H7 (cell line): ENCODE measurements at regions not wholly inside any gene's neighbourhood (a gene's known extent, or its start where the extent isn't known, plus 50 kb on each side); places are given as distances from the start of the nearest gene placed in this dataset.
"Not testable (repeated sequence)": the region's sequence is repeated elsewhere in the genome, so short reads cannot be mapped to it uniquely, and the experiment has no call there.

ENCODE experiments used
- DNase-seq: peaks from one replicate; pipeline ENCODE4 v3.0.0; 2012
- H3K27me3 ChIP-seq: 2 replicates; pipeline ENCODE4 v1.6.0; 2011; ENCODE audit warnings: mild to moderate bottlenecking, low read length; ENCODE audit not compliant: control insufficient read depth, insufficient read depth
- H3K36me3 ChIP-seq: replicated peaks from 2 replicates; pipeline ENCODE4 v1.5.1; 2011; ENCODE audit warnings: low read length; ENCODE audit not compliant: control insufficient read depth, insufficient read depth
- H3K4me3 ChIP-seq: 2 replicates; pipeline ENCODE4 v1.5.1; 2011; ENCODE audit warnings: low read depth, mild to moderate bottlenecking, control low read depth, low read length, moderate library complexity; ENCODE audit not compliant: insufficient read depth

DNA sequence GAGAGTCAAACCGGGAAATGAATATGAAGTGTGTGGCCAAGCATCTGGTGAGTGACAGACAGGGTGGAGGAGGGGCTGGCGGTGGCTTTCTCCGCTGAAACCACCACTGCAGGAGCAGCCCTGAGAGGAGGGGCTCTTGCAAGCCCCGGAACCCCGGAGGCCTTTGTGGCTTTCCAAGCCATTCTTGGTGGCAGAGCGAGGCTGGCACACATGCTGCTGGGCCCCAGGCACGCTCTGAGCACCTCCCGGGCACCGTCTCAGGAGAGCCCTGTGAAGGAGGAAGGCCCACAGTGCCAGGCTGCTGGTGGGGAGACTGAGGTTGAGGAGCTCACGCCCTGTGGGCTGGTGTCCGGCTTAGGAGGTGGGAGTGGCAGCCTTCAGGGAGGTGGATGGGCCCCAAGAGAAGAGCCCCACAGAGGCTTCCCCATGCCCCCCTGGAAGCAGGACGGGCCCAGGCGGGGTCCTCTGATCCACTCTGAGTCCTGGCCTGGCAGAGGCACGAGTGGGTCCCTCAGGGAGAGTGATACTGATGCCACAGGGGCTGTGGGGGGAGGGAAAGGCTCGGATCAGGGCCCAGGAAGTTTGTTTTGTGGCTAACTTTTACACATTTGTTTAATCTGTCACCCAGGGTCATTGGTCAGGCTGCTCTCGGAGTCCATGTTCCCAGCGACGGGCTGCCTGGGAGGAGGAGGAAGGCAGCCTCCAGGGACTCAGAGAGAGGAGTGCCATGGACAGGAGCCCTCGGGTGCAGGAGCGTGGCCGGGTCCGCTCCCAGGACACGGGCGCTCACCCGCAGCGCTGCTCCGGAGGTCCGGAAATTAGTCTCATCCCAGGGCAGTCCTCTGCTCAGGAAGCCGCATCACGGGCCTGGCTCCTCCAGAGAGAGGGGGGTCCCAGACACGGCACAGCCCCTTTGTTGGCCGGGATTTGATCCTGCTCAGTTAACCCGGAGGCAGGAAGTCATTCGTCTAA is 170.7 kb downstream of the ERMARD start:
- Histone ChIP-seq H3K4me3 (no peak overlapping the region), H3K36me3 (no peaks in the 10 kb centered on the region), H3K27me3 (no peaks in the 10 kb centered on the region)
- DNase-seq, result peak; percentile 69

DNA sequence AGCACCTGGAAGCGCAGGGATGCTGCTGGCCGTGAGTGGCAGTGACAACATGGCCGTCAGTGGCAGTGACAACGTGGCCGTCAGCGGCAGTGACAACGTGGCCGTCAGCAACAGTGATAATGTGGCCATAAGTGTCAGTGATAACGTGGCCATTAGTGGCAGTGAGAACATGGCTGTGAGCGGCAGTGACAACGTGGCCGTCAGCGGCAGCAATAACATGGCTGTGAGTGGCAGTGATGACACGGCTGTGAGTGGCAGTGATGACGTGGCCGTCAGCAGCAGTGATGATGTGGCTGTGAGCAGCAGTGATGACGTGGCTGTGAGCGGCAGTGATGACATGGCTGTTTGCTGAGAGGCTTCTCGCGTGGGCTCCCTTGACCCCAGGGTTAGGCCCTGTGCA is 169.8 kb downstream of the ERMARD start:
- no peak for DNase-seq
- Histone ChIP-seq H3K27me3 (no peaks in the 10 kb centered on the region), H3K36me3 (no peaks in the 10 kb centered on the region), H3K4me3 (no peak overlapping the region)

DNA sequence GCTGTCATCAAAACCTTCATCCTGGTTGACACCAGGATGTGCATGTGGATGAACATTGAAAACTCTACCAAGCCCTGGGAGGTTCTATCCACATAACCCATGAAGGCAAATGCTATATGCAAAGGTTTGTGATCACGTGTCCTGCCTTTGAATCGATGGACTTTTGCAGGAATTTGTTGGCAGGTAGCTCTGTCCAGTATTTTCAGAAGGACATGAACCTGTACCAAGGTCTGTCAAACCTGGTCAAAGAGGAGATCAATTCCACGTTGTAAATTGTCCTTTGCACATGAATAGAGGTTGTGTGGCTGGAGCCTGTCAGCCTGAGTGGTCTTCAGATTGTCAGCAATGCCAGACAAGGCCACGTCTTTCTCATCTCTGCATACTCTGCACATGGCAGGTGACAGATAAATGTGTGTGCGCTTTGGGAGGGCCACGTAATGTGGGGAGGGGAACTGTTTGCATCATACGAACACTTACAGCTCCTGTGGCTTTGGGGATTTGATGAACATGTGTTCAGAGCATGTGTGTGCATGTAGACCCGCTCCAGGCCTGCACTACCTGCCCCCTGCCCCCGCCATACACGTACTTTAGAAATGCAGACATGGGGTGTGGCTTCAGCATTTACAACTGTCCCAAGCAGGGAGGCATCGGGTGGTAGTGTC is 169.1 kb downstream of the ERMARD start:
- Histone ChIP-seq H3K27me3 (no peaks in the 10 kb centered on the region), H3K36me3 (no peaks in the 10 kb centered on the region), H3K4me3 (no peak overlapping the region)
- DNase-seq, result no peak

DNA sequence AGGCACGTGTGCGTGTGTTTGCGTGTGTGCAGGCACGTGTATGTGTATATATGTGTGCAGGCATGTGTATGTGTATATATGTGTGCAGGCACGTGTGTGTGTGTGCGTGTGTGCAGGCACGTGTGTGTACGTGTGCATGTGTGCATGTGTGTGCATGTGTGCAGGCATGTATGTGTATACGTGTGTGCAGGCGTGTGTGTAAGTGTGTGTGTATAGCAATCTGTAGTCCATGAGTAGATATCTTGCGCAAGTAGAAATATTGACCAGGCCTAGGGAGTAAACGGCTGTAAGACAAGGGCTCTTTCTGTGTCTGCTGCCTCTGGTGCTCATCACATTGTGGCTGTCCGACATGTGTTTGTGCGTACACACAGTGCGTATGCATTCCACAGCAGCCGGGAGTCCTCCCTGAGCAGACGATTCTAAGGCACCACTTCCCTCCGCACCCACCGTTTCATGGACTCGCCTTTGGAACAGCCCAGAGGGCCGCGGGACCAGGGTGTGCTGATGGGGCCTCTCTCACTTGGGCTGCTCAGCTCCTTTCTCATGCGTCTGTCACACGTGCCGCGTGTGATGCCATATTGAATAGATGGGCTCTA is 167.6 kb downstream of the ERMARD start:
- DNase-seq, result peak; percentile 32
- H3K36me3 ChIP-seq, result no peaks in the 10 kb centered on the region
- H3K4me3 ChIP-seq, result no peak overlapping the region
- H3K27me3 ChIP-seq, result no peaks in the 10 kb centered on the region

DNA sequence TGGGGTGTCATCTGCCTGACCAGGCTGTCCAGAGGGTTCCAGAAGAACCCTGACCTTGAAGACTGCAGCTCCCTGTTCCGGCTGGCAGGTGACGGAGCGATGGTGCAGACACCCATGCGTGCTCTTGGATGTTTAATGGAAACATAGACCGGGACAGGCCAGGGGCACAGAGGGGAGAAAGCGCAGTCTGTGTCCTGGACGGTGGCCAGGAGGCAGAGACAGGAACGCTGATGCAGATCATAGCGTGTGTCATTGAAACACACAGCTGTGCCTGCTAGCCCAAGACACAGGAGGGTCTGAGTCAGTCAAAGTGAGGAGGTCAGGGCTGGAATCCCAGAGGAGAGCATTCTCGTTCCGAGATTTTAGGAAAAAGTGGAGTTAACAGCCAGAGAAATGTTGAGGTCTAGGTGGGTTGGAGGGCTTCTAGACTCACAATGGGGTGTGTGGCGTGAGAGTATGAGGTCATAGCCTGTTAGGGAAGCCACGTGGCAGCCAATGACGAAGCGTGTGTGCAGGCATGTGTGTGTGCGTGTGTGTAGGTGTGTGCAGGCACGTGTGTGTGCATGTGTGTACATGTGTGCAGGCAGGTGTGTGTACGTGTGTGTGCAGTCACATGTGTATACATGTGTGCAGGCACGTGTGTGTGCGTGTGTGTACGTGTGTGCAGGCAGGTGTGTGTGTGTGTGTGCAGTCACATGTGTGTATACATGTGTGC is 167.0 kb downstream of the ERMARD start:
- no peaks in the 10 kb centered on the region for H3K27me3 ChIP-seq
- no peak for DNase-seq

DNA sequence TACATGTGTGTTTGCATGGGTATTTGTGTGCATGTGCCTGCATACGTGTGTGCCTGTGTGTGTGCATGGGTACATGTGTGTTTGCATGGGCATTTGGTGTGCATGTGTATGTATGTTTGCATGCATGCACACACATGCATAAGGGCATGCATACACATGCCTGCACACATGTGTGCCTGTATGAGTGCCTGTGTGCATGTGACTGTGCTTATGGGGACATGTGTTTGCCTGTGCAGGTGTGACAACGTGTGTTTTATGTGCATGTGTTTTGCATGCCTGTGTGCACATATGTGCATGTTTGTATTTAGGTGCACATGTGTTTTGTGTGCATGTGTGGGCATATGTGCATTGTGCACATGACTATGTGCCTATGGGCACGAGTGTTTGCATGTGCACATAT is 165.7 kb downstream of the ERMARD start:
- no peak overlapping the region for H3K4me3 ChIP-seq
- DNase-seq, result no peak
- no peaks in the 10 kb centered on the region for H3K27me3 ChIP-seq
- H3K36me3 ChIP-seq, result no peaks in the 10 kb centered on the region

More for the DNA sequence above, 167.0 kb downstream of the ERMARD start:
- no peak overlapping the region for H3K4me3 ChIP-seq
- H3K36me3 ChIP-seq, result no peaks in the 10 kb centered on the region

DNA sequence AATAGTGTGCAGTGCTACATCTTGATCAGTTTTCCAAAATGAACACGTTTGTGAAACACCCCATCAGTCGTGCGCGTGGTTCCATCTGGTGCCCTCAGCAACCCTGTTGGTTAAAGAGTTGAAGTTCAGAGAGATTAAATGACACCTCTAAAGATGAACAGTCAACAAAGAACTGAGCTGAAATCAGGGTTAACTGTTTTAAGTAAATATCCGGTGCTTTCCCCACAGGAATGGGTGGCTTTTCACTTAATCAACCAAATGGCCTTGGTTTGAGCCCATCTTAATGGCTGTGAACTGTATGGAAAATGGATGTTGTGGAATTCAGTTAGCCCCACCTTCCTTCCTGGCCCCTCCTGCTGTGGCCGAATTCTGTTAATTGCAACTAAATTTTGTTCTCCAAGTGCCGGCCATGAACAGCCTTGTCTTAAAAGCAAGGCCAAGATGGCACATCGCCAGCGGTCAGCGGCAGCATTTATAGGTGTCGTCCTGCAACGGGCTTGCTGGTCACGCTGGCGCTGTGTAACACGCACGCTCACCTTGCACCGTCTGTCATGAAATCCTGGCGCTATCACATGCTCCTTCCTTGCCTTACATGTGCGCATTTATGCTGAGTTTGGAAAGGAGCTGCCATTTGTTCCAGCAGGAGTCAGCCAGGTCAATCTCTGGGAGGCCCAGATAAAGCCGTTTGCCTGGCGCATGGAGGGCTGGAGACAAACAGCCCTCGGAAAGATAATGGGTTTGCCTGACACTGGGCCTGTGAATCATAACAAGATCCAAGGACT is 164.5 kb downstream of the ERMARD start:
- no peaks in the 10 kb centered on the region for H3K36me3 ChIP-seq
- peak; percentile 30 for DNase-seq
- no peak overlapping the region for H3K4me3 ChIP-seq
- no peaks in the 10 kb centered on the region for H3K27me3 ChIP-seq

DNA sequence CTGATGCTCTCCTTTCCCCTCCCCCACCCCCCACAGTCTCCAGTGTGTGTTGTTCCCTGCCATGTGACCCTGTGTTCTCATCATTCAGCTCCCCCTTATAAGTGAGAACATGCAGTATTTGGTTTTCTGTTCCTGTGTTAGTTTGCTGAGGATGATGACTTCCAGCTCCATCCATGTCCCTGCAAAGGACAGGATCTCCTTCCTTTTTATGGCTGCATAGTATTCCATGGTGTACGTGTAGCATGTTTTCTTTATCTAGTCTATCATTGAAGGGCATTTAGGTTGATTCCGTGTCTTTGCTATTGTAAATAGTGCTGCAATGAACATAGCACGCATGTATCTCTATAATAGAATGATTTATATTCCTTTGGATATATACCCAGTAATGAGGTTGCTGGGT is 162.3 kb downstream of the ERMARD start:
- H3K27me3 ChIP-seq, H3K36me3 ChIP-seq, H3K4me3 ChIP-seq, DNase-seq: not testable (repeated sequence)

DNA sequence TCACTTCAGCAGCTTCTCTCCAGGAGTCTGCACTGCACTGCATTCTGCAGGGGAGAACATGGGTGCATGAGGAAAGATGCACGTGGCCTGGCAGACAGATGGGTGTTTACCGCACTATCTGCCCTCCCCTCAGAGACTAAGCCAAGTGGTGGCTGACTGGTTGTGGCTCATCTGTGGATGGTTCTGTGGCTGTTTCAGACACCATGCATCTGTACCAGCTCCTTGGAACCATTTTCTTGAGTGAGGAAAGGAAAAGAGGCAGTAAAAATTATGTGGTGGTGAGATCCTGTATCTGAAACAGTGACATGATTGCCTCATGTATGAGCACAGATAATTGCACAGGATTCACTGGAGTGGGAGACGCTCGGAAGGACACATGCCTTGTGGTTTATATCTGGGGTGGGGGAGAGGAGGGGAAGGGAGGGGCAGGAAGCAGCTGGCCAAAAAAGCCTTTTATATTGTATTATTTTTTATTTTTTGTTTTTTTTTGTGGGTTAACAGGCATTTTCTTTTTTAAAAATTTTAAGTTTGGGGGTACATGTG is 161.7 kb downstream of the ERMARD start:
- Histone ChIP-seq H3K4me3 (no peak overlapping the region), H3K36me3 (no peaks in the 10 kb centered on the region), H3K27me3 (no peaks in the 10 kb centered on the region)
- DNase-seq, result no peak

DNA sequence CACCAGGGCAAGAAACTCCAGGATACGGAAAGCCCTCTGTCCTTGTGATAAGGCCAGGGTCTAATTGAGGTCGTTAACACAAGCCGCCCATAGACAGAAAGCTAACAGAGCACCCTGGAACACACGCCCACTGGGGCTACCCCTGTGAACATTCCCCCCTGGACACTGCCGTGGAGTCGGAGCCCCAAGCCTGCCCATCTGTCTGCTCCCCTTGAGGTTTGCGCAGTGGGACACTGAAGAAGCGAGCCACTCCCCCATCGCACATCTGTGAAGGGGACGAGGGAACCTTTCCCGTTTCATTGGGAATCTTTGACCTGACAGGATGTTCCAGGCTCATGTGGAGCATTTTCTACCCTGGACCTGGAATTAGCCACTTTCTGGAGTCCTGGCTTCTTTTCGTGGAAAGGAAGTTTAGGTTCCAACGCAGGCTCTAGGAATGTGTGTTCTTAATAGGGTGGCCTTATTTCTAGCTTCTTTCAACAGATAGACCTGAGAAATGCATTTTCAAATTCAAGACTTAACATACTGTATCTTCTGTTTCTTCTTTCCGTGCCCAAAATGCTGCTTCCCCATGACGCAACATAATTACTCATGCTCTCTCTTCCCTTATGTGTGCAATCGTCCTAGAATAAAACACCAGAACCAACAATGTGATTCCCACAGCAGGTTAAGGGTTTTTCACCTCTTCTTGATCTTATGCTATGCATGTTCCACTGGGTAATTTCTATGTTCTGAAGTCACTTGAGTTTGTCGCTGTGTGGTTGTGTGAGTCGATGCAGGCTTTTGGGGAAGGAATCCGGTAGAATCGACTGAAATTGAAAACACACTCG is 161.1 kb downstream of the ERMARD start:
- H3K27me3 ChIP-seq, result no peaks in the 10 kb centered on the region
- no peak for DNase-seq
- no peak overlapping the region for H3K4me3 ChIP-seq
- no peaks in the 10 kb centered on the region for H3K36me3 ChIP-seq

DNA sequence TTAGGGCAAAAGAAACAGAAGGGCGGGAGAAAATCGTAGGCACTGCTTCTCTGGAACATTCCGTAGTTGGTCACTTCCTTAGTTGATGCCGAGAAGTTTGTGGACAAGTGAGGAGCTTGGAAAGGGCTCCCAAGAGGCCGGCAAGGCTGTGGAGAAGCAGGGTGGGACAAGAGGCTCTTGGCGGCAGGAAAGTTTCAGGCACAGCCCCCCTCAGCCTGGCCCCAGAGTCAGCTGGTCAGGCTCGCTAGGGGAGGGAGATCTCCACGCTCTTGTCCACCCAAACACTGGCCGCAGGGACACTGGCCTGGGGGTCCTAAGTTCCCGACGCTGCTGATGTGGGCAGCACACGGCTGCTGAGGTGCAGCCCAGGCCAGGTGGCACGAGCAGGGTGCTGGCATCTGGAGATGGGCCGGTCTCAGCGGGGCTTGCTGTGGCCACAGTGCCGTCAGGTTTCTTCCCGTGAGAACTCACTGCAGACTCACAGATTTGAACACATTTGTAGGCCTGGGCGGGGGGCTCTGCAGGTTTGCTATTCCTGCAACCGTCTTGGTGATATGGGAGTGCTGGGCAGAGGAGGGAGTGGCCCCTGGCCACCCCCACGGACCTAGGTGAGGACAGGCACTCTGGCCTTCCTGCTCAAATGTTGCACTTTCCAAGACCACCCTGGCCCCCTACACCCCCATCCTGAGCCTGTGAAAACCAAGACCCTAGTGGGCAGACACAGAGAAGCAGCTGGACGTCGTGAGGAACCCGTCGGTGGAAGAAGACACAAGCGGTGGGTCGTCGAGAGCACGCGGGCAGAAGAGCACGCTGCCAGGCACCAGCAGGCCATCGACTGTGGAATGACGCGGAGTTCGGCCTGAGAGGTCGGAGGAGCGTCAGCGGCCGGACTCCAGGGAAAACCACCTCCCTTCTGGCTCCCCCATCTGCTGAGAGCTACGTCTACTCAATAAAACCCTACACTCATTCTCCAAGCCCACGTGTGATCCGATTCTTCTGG is 160.1 kb downstream of the ERMARD start:
- peak; percentile 33 for DNase-seq
- H3K27me3 ChIP-seq, result no peaks in the 10 kb centered on the region
- H3K36me3 ChIP-seq, result no peaks in the 10 kb centered on the region
- no peak overlapping the region for H3K4me3 ChIP-seq

DNA sequence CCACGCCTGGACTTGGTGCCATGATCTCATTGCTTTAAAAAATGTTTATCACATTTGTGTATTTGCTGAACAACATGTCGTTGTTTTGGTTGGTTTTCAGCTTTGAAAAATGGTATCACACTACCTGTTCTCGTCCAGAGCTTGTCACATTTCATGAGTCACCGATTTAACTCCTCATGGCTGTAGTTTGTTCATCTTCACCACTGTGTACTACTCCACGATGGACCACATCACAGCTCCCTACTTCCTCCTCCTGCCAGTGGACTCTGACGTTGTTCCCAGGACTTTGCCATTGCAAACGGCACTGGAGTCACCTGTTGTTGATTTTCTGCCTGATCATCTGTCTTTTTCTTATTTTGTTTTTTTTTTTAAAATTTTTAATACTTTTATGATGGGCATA is 157.7 kb downstream of the ERMARD start:
- Histone ChIP-seq H3K36me3 (no peaks in the 10 kb centered on the region), H3K27me3 (no peaks in the 10 kb centered on the region), H3K4me3 (no peak overlapping the region)
- no peak for DNase-seq
